IMR-90 (cell line): ENCODE measurements at regions not wholly inside any gene's neighbourhood (a gene's known extent, or its start where the extent isn't known, plus 50 kb on each side); places are given as distances from the start of the nearest gene placed in this dataset.

Experiments used
- ATAC-seq: fragments of 200-7000 bp; cut with Tn5 transposase; 2 replicates; pipeline ENCODE4 v1.9.1; 2020; ENCODE audit warnings: low read depth, mild to moderate bottlenecking, moderate library complexity
- BruUV-seq: library from RNA; stranded (reverse); fragments of 400-500 nt; replicated peaks from 2 replicates; lab custom pipeline; 2021; lab: Mats Ljungman, UMichigan
- CTCF ChIA-PET: fragments of 300-600 bp; formaldehyde crosslinking; extraction: SDS; loops from one replicate; lab custom pipeline; 2021; ENCODE audit warnings: antibody characterized with exemption; lab: Yijun Ruan, JAX
- POLR2A ChIA-PET: fragments of 300-600 bp; sonication (Branson Sonifier 250); formaldehyde crosslinking; loops from one replicate; lab custom pipeline; 2022; ENCODE audit warnings: antibody characterized with exemption; ENCODE audit not compliant: unreplicated experiment; lab: Charles Lee
- DNase-seq: peaks from one replicate; pipeline ENCODE4 v3.0.0; 2013
- H2AFZ ChIP-seq: replicated peaks from 2 replicates; pipeline ENCODE3; 2013; ENCODE audit warnings: low read length, mild to moderate bottlenecking; ENCODE audit not compliant: poor library complexity
- H2AK5ac ChIP-seq: 2 replicates; pipeline ENCODE4 v1.6.1; 2013; ENCODE audit warnings: low read depth, low read length, inconsistent platforms
- H2AK9ac ChIP-seq: replicated peaks from 2 replicates; pipeline ENCODE3; 2013; ENCODE audit warnings: mild to moderate bottlenecking, low read depth, low read length, moderate library complexity; ENCODE audit not compliant: poor library complexity
- H2BK120ac ChIP-seq: 2 replicates; pipeline ENCODE4 v1.6.1; 2013; ENCODE audit warnings: low read depth, low read length, inconsistent platforms
- H2BK15ac ChIP-seq: 3 replicates; pipeline ENCODE4 v1.6.1; 2013; ENCODE audit warnings: low read depth, low read length, inconsistent platforms
- H2BK20ac ChIP-seq: 2 replicates; pipeline ENCODE4 v1.6.1; 2013; ENCODE audit warnings: low read depth, mild to moderate bottlenecking, inconsistent platforms, low read length, moderate library complexity
- H2BK5ac ChIP-seq: 2 replicates; pipeline ENCODE4 v1.6.1; 2013; ENCODE audit warnings: mild to moderate bottlenecking, low read depth, low read length, inconsistent platforms; ENCODE audit not compliant: poor library complexity, severe bottlenecking
- H3K14ac ChIP-seq: replicated peaks from 2 replicates; pipeline ENCODE4 v1.6.1; 2013; ENCODE audit warnings: low read depth, low read length, inconsistent platforms
- H3K18ac ChIP-seq: 2 replicates; pipeline ENCODE4 v1.6.1; 2013; ENCODE audit warnings: low read depth, low read length, control low read depth
- H3K23ac ChIP-seq: 2 replicates; pipeline ENCODE4 v1.6.1; 2013; ENCODE audit warnings: low read depth, low read length, inconsistent platforms
- H3K27ac ChIP-seq: 2 replicates; pipeline ENCODE4 v1.5.1; 2013; ENCODE audit warnings: mild to moderate bottlenecking, control low read depth, low read length; ENCODE audit not compliant: insufficient read depth
- H3K27me3 ChIP-seq: 2 replicates; pipeline ENCODE4 v1.6.1; 2013; ENCODE audit warnings: low read length; ENCODE audit not compliant: control insufficient read depth, insufficient read depth
- H3K36me3 ChIP-seq: 2 replicates; pipeline ENCODE4 v1.6.1; 2013; ENCODE audit warnings: low read length, mixed read lengths; ENCODE audit not compliant: control insufficient read depth, insufficient read depth
- H3K4ac ChIP-seq: 2 replicates; pipeline ENCODE4 v1.6.1; 2013; ENCODE audit warnings: low read depth, low read length, inconsistent platforms
- H3K4me1 ChIP-seq: 2 replicates; pipeline ENCODE4 v1.6.1; 2013; ENCODE audit warnings: low read length, mixed read lengths; ENCODE audit not compliant: control insufficient read depth, insufficient read depth
- H3K4me2 ChIP-seq: 2 replicates; pipeline ENCODE4 v1.6.1; 2013; ENCODE audit warnings: low read depth, mild to moderate bottlenecking, control low read depth, low read length, moderate library complexity
- H3K4me3 ChIP-seq: 2 replicates; pipeline ENCODE4 v1.5.1; 2013; ENCODE audit warnings: low read depth, mild to moderate bottlenecking, control low read depth, low read length, moderate library complexity; ENCODE audit not compliant: insufficient read depth
- H3K56ac ChIP-seq: 2 replicates; pipeline ENCODE4 v1.6.1; 2013; ENCODE audit warnings: low read length, inconsistent platforms; ENCODE audit not compliant: insufficient read depth; ENCODE audit errors: extremely low read depth
- H3K79me1 ChIP-seq, 2 experiments: 2 replicates each; pipeline ENCODE4 v1.6.1; 2013; ENCODE audit warnings: low read length in 2 of 2, inconsistent platforms in 1 of 2, low read depth in 1 of 2
- H3K9ac ChIP-seq: 2 replicates; pipeline ENCODE4 v1.6.1; 2013; ENCODE audit warnings: low read depth, low read length, control low read depth
- H3K9me1 ChIP-seq: 2 replicates; pipeline ENCODE4 v1.6.1; 2013; ENCODE audit warnings: low read length, inconsistent platforms; ENCODE audit not compliant: insufficient read depth
- H3K9me3 ChIP-seq: 2 replicates; pipeline ENCODE4 v1.6.1; 2013; ENCODE audit warnings: low read length; ENCODE audit not compliant: control insufficient read depth, insufficient read depth
- H4K20me1 ChIP-seq: 2 replicates; pipeline ENCODE4 v1.6.1; 2013; ENCODE audit warnings: low read length, inconsistent platforms; ENCODE audit not compliant: insufficient read depth
- H4K5ac ChIP-seq: 2 replicates; pipeline ENCODE4 v1.6.1; 2013; ENCODE audit warnings: mild to moderate bottlenecking, low read depth, low read length, control low read depth
- H4K8ac ChIP-seq, 2 experiments: 2 replicates each; pipeline ENCODE4 v1.6.1; 2013; ENCODE audit warnings: low read depth in 2 of 2, low read length in 2 of 2, control low read depth in 1 of 2, inconsistent platforms in 1 of 2
- H4K91ac ChIP-seq: 2 replicates; pipeline ENCODE4 v1.6.1; 2013; ENCODE audit warnings: low read depth, low read length, inconsistent platforms; ENCODE audit not compliant: insufficient read depth
- BHLHE40 ChIP-seq: fragments of 150-350 bp; IDR thresholded peaks from 2 replicates; pipeline ENCODE4 v1.6.1; 2016; ENCODE audit warnings: mild to moderate bottlenecking, low read depth, low read length
- CEBPB ChIP-seq: IDR thresholded peaks from 2 replicates; pipeline ENCODE4 v1.6.1; 2012; ENCODE audit warnings: low read depth, low read length, improper control_type of control experiment
- CHD1 ChIP-seq: IDR thresholded peaks from 2 replicates; pipeline ENCODE4 v1.6.1; 2012; ENCODE audit warnings: low read depth, low read length, improper control_type of control experiment
- CTCF ChIP-seq: conservative IDR thresholded peaks from 2 replicates; pipeline ENCODE4 v1.5.1; 2012; ENCODE audit warnings: mild to moderate bottlenecking, low read depth, low read length, improper control_type of control experiment
- ELK1 ChIP-seq: fragments of 150-350 bp; IDR thresholded peaks from 2 replicates; pipeline ENCODE4 v1.6.1; 2016; ENCODE audit warnings: low read depth, mild to moderate bottlenecking, low read length, moderate library complexity, borderline replicate concordance
- FOS ChIP-seq: fragments of 150-350 bp; IDR thresholded peaks from 2 replicates; pipeline ENCODE4 v1.6.1; 2016; ENCODE audit warnings: low read depth, low read length
- MAFK ChIP-seq: IDR thresholded peaks from 2 replicates; pipeline ENCODE4 v1.6.1; 2012; ENCODE audit warnings: low read depth, low read length, improper control_type of control experiment
- MAZ ChIP-seq: IDR thresholded peaks from 2 replicates; pipeline ENCODE4 v1.6.1; 2012; ENCODE audit warnings: low read depth, mild to moderate bottlenecking, low read length, improper control_type of control experiment, moderate library complexity, borderline replicate concordance
- MXI1 ChIP-seq: IDR thresholded peaks from 2 replicates; pipeline ENCODE4 v1.6.1; 2012; ENCODE audit warnings: low read depth, mild to moderate bottlenecking, low read length, moderate library complexity, borderline replicate concordance
- NFE2L2 ChIP-seq: fragments of 150-350 bp; IDR thresholded peaks from 2 replicates; pipeline ENCODE4 v1.6.1; 2016; ENCODE audit warnings: low read depth, mild to moderate bottlenecking, low read length
- POLR2A ChIP-seq: IDR thresholded peaks from 2 replicates; pipeline ENCODE4 v1.6.1; 2012; ENCODE audit warnings: mild to moderate bottlenecking, low read depth, low read length
- RAD21 ChIP-seq: IDR thresholded peaks from 2 replicates; pipeline ENCODE4 v1.6.1; 2012; ENCODE audit warnings: low read length, improper control_type of control experiment
- RCOR1 ChIP-seq: IDR thresholded peaks from 2 replicates; pipeline ENCODE4 v1.6.1; 2012; ENCODE audit warnings: mild to moderate bottlenecking, low read length, improper control_type of control experiment; ENCODE audit not compliant: insufficient replicate concordance
- RFX5 ChIP-seq: IDR thresholded peaks from 2 replicates; pipeline ENCODE4 v1.8.0; 2012; ENCODE audit warnings: low read depth, mild to moderate bottlenecking, low read length, moderate library complexity
- SMC3 ChIP-seq: fragments of 150-350 bp; IDR thresholded peaks from 2 replicates; pipeline ENCODE4 v1.6.1; 2016; ENCODE audit warnings: low read depth, mild to moderate bottlenecking, antibody characterized with exemption, low read length, moderate library complexity
- USF2 ChIP-seq: fragments of 150-350 bp; IDR thresholded peaks from 2 replicates; pipeline ENCODE4 v1.6.1; 2017; ENCODE audit warnings: mild to moderate bottlenecking, antibody characterized with exemption, low read length, low read depth
- WGBS, 2 experiments: methylation state at CpG; one replicate each; pipeline versions ENCODE4 v1.1.5 to v1.1.7; 2013; ENCODE audit warnings: missing lambda C conversion rate in 2 of 2; ENCODE audit not compliant: insufficient read length in 1 of 2; ENCODE audit errors: extremely low coverage in 2 of 2; 5-methylcytosine and 5-hydroxymethylcytosine counted together
- dilution Hi-C: fragments of 300-500 bp; cut with HindIII; formaldehyde crosslinking; loops from one replicate; pipeline ENCODE4 v1.14.3; 2018; ENCODE audit warnings: low sequenced_read_pairs; ENCODE audit not compliant: unreplicated experiment
- in situ Hi-C: fragments of 300-500 bp; cut with MboI; formaldehyde crosslinking; loops from 3 replicates; pipeline ENCODE4 v1.14.3; 2019; ENCODE audit warnings: low sequenced_read_pairs, inconsistent platforms, mixed read lengths
- intact Hi-C: fragments of 100-400 bp; cut with micrococcal nuclease; formaldehyde crosslinking; loops from 2 replicates; pipeline ENCODE4 v1.10.0; 2022

- DNase-seq (no peak), ATAC-seq (no peak)
- in situ Hi-C loops (no loop called here), dilution Hi-C loops (no loop called here), intact Hi-C loops (no loop called here)
- Histone ChIP-seq H2AFZ (no peak overlapping the region), H3K23ac (no peak overlapping the region), H3K27ac (no peak overlapping the region), H3K9me1 (no peaks in the 10 kb centered on the region), H3K4ac (no peak overlapping the region), H4K20me1 (no peaks in the 10 kb centered on the region), H3K36me3 (no peaks in the 10 kb centered on the region), H3K79me1 (no peaks in the 10 kb centered on the region), H3K56ac (no peak overlapping the region), H4K5ac (no peak overlapping the region), H3K4me3 (no peak overlapping the region), H3K4me2 (no peak overlapping the region), H2BK15ac (no peak overlapping the region), H2BK120ac (no peak overlapping the region), H4K8ac (no peak overlapping the region), H2BK5ac (no peak overlapping the region), H3K4me1 (no peaks in the 10 kb centered on the region), H3K9me3 (peaks cover 6% of the 10 kb centered on the region), H4K91ac (no peak overlapping the region), H3K14ac (no peak overlapping the region), H3K9ac (no peak overlapping the region), H3K27me3 (no peaks in the 10 kb centered on the region), H3K18ac (no peak overlapping the region), H2AK5ac (no peak overlapping the region), H2AK9ac (no peak overlapping the region), H2BK20ac (no peak overlapping the region)
- TF ChIP-seq CTCF (no peak), SMC3 (no peak), CEBPB (no peak), MAZ (no peak), FOS (no peak), NFE2L2 (no peak), USF2 (no peak), BHLHE40 (no peak), MAFK (no peak), RAD21 (no peak), RFX5 (no peak), ELK1 (no peak), MXI1 (no peak), CHD1 (no peak), RCOR1 (no peak), POLR2A (no peak)
- ChIA-PET POLR2A (no interaction called here), CTCF (no interaction called here)
- no TSS peak for BruUV-seq
- 38% methylated on average over 2 of the region's 2 CpGs; no CpG with 5 or more reads in 1 of the 2 experiments for WGBS, 2 experiments
Observed at GRCh38 chr5:99334936-99335335, 406.1 kb upstream of the CHD1 start.
